DMS114 treated with DMSO at 0.1 percent for 48 hours (cell line): ENCODE measurements at regions not wholly inside any gene's neighbourhood (a gene's known extent, or its start where the extent isn't known, plus 50 kb on each side); places are given as distances from the start of the nearest gene placed in this dataset.
"Not testable (repeated sequence)": the region's sequence is repeated elsewhere in the genome, so short reads cannot be mapped to it uniquely, and the experiment has no call there.

ENCODE experiments used
- DNase-seq: peaks from one replicate; lab custom pipeline; 2025; ENCODE audit not compliant: unreplicated experiment; lab: John Stamatoyannopoulos, UW

DNA sequence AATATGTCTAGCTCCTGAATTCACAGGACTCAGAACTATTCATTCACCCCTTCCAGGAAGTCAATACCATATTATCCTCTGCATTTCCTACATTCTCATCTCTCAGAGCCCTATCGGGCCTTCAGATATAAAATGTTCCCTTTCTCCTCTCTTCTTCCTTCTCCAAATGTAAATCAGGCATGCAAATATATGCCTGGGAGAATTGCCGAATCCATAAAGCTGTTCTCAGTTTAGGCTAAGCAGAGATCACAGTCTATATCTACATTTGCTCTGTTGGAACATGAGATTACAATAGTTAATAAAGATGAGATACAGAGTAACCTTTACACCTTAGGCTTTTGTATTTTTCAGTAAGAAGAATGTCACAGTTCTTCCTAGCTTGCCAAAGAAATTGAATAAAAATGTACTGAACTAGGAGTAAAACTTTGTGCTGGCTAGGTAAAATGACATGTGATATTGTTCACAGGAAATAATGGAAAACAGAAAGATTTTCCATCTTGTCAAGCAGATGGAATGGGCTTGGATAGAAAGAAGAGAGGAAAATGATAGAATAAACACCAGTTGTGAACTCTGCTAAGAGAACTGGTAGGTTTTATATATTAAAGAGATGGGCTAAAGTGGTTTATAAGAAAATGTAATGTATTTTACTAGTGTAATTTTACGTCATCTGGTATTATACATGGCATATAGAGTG is 161.5 kb downstream of the NRIP1 start:
- DNase-seq: no peak

DNA sequence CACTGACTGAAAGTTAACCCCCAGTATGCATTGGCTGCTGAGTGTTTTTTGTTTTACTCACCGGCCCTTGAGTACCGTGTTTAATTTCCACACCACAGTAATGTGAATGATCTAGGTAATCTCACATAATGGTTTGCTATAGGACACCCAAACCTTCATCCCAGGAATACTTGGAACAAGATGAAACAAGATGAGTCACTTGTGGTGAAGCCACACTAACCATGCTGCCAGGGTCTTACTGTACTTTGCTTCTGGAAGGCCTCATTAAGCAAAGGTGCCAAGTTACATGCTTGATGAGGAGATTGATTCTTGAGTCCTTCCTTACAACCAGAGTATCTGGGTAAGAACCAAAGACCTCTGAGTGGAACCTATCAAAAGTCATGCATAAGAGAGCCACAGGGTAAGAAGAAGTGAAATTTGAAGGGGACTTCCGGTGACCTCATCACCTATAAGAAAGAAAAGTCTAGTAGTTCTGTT is 163.3 kb downstream of the NRIP1 start:
- no peak for DNase-seq

DNA sequence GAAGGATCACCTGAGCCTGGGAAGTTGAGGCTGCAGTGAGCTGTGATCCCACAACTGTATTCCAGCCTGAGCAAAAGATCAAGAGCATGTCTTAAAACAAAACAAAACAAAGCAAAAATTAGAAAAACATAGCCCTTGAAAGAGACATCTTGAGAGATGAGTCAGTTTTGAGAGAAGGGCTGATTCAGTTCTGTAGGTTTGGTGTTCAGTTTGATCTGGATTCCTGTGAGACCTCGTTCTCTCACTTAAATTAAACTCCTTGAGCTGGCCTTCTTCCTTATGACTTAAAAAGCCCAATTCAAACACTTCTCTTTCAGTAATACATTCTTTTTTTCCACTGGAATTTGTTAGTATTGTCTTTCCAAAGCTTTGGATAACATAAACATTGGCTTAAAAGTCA is 164.2 kb downstream of the NRIP1 start:
- no peak for DNase-seq

GRCh38 chr21:14900058-14900457 is 164.7 kb downstream of the NRIP1 start:
- DNase-seq: no peak

GRCh38 chr21:14895792-14896191 is 169.0 kb downstream of the NRIP1 start:
- no peak for DNase-seq

DNA sequence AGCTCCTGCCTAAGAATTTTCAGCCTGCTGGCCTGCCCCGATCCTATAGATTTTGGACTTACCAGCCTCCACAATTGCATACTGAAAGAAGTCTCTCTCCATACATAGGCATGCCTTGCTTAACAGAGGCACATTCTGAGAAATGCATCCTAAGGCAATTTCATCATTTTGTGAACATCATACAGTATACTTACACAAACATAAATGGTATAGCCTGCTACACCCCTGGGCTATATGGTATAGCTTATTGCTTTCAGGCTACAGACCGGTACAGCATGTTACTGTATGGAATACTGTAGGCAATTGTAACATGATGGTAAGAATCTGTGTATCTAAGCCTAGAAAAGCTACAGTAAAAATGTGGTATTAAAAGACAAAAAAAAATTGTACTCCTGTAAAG is 174.7 kb downstream of the NRIP1 start:
- no peak for DNase-seq

DNA sequence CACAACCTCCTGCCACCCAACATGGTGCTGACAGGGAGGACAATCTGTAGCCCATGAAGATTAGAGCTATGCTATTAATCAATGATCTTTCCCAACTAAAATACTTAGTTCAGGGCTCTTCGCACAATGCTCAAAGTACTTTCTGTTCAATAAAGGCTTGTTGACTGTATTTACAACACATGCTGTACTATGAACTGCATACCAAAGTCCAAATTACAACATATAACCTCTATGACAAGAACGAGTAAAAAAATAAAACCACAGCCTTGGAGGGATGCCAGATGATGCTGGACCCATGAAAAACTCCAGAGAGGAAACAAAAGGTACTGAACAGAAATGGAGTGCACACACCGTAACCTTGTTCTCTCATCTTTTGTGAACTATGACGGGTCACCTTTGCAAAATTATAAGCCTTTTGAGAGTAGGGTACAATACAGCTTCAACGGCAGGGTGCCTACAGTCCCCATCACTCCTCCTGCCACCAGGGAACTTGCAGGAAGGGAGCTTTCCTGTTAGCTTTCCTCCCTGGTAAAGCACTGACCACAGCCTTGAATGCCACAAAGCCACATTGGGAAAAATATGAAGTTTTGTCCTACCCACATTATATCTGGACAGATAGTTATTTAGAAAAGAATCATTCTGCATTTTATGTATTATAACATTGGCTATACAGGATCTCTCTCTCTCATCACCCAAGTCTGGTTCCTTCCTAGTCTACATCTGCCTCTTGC is 175.6 kb downstream of the NRIP1 start:
- DNase-seq: no peak

GRCh38 chr21:14888202-14888601 is 176.6 kb downstream of the NRIP1 start:
- DNase-seq: no peak

DNA sequence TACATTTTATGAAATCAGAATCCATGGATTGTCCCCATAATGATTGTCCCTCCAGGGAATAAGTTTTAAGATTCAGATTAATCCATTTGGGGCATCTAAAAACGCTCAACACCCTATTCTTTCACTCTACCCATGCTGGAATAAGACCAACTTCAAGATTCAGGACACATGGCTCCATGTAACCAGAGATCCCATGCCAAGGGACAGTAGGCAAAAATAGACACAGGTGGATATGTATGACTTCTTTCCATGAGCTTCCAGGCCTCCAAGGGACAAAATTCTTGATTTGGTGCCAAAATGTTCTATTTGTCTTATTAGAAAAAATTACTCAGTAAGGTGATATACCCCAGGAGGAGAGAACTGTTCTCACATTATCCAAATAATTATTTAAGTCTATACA is 178.8 kb downstream of the NRIP1 start:
- no peak for DNase-seq

DNA sequence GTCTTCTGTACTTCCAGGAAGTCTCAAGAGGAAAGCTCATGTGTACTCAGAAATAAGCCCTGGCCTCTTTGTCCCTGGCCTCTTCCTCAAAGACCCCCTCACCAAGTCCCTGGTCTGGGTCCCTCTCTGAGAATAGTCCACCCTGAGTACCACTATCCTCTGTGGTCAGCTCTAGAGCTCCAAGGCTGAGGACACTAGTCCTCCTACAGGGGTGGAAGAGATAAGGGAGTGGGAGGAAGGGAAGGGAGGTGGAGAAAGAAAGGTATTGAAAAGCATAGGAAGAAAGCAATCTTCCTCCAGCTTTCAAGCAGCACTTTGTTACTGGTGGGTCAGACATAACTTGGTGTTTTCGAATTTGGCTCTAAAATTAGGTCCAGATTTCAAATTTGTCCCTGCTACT is 181.4 kb downstream of the NRIP1 start:
- DNase-seq: no peak

DNA sequence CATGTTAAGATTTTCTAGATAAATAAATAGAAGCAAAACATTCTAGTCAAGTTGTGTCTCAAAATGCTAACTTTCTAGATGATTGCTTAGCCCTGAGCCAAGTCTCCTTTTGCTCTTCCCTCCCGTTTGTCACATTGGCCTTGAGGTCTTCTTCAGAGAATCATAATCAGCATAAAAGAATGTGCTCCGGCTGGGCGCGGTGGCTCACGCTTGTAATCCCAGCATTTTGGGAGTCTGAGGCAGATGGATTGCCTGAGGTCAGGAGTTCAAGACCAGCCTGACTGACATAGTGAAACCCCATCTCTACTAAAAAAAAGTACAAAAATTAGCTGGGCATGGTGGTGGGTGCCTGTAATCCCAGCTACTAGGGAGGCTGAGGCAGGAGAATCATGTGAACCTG is 182.3 kb downstream of the NRIP1 start:
- DNase-seq: not testable (repeated sequence)

- no peak for DNase-seq
Measured at GRCh38 chr21:14881863-14882499, 182.8 kb downstream of the NRIP1 start.

- no peak for DNase-seq
Measured at GRCh38 chr21:14880922-14881321, 183.9 kb downstream of the NRIP1 start.

- DNase-seq: no peak
Measured at GRCh38 chr21:14879458-14879857, 185.3 kb downstream of the NRIP1 start.

DNA sequence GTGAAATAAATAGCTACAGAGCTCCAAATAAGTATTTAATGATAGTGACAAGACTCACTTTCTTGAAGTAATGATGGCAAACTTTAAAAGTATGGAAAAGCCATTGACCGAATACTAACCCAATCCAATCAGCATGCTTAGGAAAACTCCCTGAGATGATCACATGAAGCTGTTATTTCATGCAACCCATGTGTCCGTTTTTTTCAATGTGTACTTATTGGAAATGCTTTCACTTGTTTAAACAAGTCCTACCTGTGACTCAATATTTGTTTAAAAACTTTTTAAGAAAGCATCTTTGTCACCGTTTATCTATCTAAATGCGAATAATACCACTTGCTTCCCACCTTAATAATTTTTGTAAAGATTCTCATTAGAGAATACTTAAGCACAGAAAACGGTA is 185.8 kb downstream of the NRIP1 start:
- no peak for DNase-seq

DNA sequence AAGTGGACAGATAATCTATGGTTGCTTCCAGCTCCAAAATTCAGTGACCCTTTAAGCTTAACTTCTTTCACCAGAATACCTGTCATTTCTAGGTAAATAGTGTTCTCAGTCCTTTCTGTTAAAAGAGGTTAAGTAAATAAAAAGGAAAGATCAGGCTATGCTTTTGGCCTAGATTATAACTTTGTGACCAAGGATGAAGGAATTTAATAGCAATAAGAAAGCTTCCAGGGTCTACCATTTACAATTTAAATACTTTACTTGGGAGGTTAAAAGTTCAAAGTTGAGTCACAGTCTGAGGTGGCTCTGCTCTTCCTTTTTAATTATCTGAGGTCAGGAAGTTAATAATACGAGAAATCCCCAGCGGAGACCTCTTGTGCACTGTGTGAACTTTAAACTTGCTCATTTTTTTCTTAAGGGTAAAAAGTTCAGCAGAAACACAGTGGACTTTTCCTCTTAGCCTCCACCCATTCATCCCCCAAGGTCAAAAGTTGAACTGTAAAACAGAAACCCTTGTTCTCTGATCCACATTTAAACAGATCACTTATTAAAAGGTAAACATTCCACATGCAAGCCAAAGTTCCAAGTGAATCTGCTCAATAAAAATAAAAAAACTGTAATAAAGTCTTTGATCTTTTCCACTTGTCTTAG is 187.1 kb downstream of the NRIP1 start:
- no peak for DNase-seq

GRCh38 chr21:14876524-14876840 is 188.3 kb downstream of the NRIP1 start:
- no peak for DNase-seq

GRCh38 chr21:14875704-14876523 is 188.9 kb downstream of the NRIP1 start:
- no peak for DNase-seq

GRCh38 chr21:14875186-14875585 is 189.6 kb downstream of the NRIP1 start:
- DNase-seq: no peak

DNA sequence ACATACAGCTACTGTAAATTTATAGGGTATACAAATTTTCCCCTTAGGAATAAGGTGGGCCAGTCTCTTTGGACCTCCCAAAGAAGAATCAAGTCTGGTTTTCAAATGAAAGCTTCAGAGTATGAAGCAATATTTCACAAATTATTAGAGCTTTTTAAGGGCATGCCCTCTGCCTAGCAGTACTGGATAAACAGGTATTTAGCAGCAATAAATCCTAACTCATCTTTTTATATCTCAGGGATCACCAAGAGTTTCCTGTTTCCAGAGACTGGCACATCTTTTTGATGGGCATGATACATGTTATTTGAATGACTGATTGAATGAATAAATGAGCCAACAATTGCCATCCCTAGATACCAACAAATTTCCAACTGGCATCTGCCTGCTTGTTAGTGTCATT is 190.4 kb downstream of the NRIP1 start:
- no peak for DNase-seq

- DNase-seq: no peak
Measured at GRCh38 chr21:14871861-14872260, 192.9 kb downstream of the NRIP1 start.
